Erythroblast (primary cell): ENCODE measurements at regions not wholly inside any gene's neighbourhood (a gene's known extent, or its start where the extent isn't known, plus 50 kb on each side); places are given as distances from the start of the nearest gene placed in this dataset.

Source experiments
- GATA1 ChIP-seq: IDR thresholded peaks from 2 replicates; pipeline ENCODE4 v1.6.1; 2011; ENCODE audit warnings: low read depth, mild to moderate bottlenecking, control low read depth, low read length, moderate library complexity
- POLR2A ChIP-seq: IDR thresholded peaks from 2 replicates; pipeline ENCODE4 v1.6.1; 2011; ENCODE audit warnings: mild to moderate bottlenecking, low read length

DNA sequence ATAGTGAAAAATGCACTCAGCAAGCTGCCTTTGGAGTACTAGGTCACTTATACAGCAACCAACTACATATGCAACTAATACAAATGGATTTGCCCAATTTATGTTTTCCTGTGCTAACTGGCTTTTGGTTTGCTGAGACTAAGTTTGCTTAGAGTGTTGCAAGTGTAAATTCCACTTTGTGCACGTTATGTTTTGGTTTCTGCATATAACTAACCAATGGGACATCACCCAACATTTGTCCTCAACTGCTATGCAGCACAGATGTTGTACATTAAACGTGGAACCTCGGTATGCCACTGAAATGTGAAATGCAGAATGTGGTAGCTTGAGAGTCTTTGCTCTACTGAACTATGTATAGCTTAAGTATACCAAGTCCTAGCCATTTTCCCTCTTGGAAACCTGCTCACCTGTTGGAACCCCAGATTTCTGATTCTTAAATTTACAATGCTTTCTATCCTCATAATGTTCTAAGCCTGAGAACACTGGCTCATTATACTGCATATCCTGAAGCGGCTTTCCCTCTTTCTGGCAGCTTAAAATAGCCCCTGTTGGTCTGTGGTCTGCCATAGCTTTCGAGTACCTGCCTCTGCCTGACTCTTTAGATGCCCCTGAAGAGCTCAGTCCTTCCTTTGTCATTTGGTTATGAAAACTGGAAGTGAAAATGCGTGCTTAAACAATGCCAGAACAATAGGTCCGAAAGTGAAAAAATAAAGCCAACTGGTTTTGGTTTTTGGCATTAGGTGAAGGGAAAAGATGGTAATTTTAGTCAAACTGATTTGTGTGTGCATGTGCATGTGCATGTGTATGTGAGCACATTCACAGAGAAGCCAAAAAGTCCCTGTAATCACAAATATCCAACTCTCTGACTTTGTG is 158.0 kb downstream of the SH2D1A start:
- TF ChIP-seq POLR2A (no peak), GATA1 (no peak)
